Skeletal muscle cell (primary cell): ENCODE measurements at regions not wholly inside any gene's neighbourhood (a gene's known extent, or its start where the extent isn't known, plus 50 kb on each side); places are given as distances from the start of the nearest gene placed in this dataset.

ENCODE experiments used
- DNase-seq: peaks from one replicate; pipeline ENCODE4 v3.0.0-alpha.2; 2010; ENCODE audit warnings: low read depth
- H3K4me3 ChIP-seq: 2 replicates; pipeline ENCODE4 v1.5.1; 2011; ENCODE audit warnings: low read depth, mild to moderate bottlenecking, control low read depth, low read length, moderate library complexity

DNA sequence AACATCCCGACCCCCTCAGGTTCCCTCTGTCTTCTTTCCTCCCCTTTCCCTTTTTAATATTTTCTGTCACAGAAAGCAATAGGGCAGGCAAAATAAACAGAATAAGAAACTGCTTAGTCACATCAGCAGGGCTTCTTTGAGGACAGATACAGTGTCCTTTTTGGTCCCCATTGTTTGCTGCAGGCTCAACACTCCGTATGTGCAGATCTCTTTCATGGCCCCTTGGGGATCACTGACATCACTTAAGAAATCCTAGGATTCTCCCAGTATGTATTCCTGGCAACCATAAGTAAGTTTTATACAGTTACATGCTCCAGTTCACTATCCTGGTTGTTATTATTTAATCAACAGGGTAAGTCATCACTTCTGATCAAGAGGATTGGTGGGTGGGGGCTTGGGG, 448.0 kb downstream of the NKX6-1 start:
- no peak for DNase-seq

DNA sequence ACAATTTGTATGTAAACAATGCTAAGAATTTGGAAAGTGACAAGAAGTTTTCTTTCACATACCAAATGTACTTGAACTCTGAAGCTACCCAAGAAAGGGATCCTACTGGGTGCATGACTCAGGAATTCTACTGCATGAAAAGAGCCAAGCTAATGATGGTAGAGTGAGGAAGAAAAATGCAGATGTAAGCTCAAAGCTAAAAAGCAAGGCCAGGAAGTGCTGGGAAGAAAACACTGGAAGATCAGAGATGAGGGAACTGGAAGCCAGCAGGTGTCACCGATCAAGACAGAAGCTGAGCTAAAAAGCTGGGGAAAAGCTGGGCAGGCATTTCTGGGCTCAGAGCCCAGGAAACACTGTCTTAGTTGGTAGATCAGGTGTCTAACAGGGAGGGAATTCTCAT, 449.1 kb downstream of the NKX6-1 start:
- H3K4me3 ChIP-seq = no peak overlapping the region
- no peak for DNase-seq

More for the DNA sequence above, 448.0 kb downstream of the NKX6-1 start:
- H3K4me3 ChIP-seq = no peak overlapping the region

- no peak for DNase-seq
- H3K4me3 ChIP-seq = no peak overlapping the region
These were observed 452.5 kb downstream of the NKX6-1 start for GRCh38 chr4:84046551-84046950.

- no peak for DNase-seq
These were observed 457.7 kb downstream of the NKX6-1 start for GRCh38 chr4:84041426-84041825.

DNA sequence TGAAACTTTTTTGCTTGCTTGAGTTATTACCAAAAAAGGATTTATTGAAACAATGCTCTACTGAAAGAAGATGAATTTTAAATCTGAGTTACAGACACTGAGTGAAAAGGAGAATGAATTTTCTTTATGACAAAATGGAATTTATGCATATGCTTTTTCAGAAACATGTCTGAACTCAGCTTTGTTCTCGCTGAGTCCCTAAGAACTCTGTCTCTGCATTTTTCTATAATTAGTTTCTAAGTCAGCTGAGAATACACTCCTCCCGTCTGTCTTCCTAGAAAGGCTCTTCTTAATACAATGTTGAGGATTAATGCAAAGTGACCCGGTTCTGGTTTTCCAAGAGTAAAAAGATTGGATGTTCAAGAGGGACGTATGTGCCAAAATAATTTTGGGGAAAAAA, 463.5 kb downstream of the NKX6-1 start:
- no peak overlapping the region for H3K4me3 ChIP-seq
- no peak for DNase-seq

More at GRCh38 chr4:84041426-84041825, 457.7 kb downstream of the NKX6-1 start:
- no peak overlapping the region for H3K4me3 ChIP-seq

GRCh38 chr4:84032372-84032771, 466.7 kb downstream of the NKX6-1 start:
- H3K4me3 ChIP-seq = no peak overlapping the region
- DNase-seq = no peak

DNA sequence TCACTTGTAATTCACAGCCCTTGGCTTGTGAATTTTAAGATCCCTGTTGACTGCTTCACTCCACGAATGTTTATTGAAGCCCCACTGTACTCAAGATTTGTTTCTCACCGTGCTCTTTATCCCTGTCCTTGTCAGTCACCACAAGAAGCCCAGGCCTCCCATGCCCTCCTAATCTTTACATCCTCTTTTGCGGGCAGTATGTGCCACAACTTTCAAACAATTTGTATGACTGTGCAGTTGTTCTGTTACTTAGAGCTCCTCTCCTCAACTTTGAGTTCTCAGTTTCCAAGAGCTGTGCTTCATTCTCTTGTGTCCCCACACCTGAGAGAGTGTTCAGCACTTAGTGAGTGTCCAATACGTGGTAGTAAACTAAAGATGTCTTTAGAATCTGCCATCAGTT, 467.7 kb downstream of the NKX6-1 start:
- no peak overlapping the region for H3K4me3 ChIP-seq
- DNase-seq = no peak

GRCh38 chr4:84028340-84028739, 470.8 kb downstream of the NKX6-1 start:
- no peak for DNase-seq

GRCh38 chr4:84024405-84024804, 474.7 kb downstream of the NKX6-1 start:
- no peak overlapping the region for H3K4me3 ChIP-seq
- no peak for DNase-seq

More at GRCh38 chr4:84028340-84028739, 470.8 kb downstream of the NKX6-1 start:
- H3K4me3 ChIP-seq = no peak overlapping the region

DNA sequence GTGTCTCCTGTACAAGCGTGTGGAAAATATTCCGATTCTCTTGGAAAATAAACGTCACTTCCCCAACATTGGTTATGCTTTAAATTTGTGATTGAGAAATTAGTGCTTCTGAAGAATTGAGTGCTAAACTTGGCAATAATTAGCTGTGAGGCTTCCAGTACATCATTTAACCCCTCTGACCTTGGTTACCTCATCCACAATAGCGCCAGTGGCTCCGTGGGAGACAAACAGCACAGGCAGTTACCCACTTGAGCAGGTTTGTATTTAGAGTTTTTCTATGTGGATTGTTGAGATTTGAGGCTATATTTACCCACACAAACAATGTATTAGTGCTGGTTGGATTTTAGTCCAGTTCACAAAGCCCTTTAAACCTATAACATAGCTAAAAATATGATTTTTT, 476.5 kb downstream of the NKX6-1 start:
- no peak overlapping the region for H3K4me3 ChIP-seq
- no peak for DNase-seq

DNA sequence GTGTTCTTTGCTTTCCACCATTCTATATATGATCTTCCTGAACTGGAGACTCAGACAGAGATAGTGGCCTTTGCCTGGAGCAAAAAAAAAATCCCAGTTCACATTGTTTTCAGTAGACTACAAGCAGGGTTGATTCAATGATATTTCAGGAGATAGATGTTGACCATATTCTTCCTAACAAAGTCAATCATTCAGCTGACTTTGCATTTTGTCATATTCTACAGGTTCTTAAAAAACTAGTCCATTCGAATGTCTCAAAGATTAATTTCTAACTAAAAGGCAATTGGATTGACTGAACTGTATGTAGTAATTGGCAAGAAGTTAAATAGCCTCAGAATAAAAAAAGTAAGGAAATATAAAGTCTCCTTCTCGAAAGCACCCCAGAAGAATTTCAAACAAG, 479.5 kb downstream of the NKX6-1 start:
- no peak overlapping the region for H3K4me3 ChIP-seq
- DNase-seq = no peak

DNA sequence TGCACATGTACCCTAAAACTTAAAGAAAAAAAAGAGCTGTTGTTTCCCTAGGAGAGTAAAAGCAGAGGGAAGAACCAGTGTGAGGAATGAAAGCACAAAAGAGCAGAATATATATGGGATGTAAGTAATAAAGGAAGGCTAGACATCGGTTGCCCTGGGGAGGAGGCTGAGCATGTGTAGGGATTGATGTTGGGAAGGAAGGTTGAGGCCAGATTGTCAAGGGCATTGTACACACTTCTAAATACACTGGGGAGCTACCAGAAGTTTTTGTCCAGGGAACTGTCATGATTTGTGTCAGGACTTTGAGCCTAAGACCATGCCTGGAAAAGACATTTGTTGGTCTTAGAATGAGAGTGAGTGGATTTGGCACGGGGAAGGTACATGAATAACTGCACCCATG, 467.1 kb downstream of the GPAT3 start:
- DNase-seq = no peak
- no peak overlapping the region for H3K4me3 ChIP-seq

GRCh38 chr4:84001876-84002569, 466.1 kb downstream of the GPAT3 start:
- no peak for DNase-seq
- no peak overlapping the region for H3K4me3 ChIP-seq

GRCh38 chr4:83996254-83996653, 460.3 kb downstream of the GPAT3 start:
- H3K4me3 ChIP-seq = no peak overlapping the region
- DNase-seq = no peak

GRCh38 chr4:83993774-83994173, 457.9 kb downstream of the GPAT3 start:
- DNase-seq = no peak
- no peak overlapping the region for H3K4me3 ChIP-seq

- DNase-seq = no peak
- no peak overlapping the region for H3K4me3 ChIP-seq
These were observed 453.9 kb downstream of the GPAT3 start for GRCh38 chr4:83989835-83990234.

DNA sequence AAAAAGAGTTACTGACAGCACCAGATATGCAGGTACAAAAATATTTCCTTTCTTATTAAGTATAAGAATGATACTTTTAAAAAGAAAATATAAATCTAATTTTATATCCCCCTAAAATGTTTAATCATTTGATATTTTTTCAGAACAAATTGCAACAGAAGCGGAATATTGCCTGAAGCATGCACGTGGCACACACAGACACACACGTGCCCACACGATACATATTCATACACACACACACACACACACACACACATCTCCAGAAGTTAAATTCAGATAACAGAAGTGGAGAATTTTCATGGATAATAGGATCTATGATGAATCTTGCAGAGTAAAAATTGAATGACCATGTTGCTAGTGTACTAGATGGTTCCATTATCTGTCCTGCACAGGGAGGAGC, 445.2 kb downstream of the GPAT3 start:
- no peak overlapping the region for H3K4me3 ChIP-seq
- no peak for DNase-seq

- no peak for DNase-seq
- no peak overlapping the region for H3K4me3 ChIP-seq
These were observed 443.9 kb downstream of the GPAT3 start for GRCh38 chr4:83979773-83980172.

DNA sequence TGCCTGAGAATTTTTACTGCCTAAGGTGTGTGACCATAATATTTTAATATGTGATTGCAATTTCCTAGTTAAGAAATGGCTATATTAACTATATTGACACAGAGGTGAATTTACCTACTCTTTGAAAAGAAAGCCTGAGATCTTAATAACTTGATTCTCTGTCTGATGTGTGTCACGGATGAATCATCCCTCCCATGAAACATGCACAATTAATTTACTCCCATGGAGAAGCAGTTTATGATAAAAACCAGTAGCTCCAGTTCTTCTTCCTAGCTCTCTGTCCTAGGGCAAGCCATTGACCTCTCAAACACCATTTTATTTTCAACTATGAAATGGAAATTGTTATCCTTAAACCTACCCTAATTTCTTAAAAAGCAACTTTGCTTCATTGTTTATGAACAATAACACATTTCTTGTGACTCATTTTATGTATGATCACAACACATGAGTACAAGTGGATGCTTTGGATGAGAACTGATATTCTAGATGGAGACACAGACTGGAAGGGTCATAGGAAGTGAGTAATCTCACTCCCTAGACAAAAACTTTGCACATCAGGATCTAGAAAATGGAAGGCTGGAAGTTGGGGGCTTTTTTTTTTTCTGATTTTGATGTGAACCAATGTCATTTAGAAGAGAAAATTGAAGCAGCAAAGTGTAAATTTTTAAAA, 438.3 kb downstream of the GPAT3 start:
- no peak for DNase-seq
- H3K4me3 ChIP-seq = no peak overlapping the region

DNA sequence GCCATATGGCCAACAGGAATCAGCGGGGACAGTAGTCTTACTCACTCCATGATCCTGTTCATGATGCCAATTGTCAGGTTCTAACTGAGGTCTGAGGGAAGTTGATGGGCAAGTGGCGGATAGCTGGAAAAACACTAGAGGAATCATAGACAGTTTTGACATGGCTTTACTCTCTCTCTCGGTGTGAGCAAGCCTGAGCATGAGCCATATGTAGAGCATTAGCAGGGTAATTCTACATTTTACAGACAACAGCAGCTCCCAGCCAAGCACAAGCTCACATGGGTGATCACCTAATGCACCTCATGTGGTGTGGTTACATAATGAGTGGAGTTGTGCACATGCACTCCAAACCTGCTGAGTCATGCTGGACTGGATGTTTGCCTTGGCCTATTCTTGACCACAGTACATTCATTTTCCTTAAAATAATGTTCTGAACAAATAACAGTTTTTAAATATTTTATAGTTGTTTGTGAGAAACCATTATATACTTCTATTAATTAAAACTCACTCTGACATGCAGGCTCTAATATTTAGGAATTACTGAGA, 429.2 kb downstream of the GPAT3 start:
- DNase-seq = peak; percentile 7

DNA sequence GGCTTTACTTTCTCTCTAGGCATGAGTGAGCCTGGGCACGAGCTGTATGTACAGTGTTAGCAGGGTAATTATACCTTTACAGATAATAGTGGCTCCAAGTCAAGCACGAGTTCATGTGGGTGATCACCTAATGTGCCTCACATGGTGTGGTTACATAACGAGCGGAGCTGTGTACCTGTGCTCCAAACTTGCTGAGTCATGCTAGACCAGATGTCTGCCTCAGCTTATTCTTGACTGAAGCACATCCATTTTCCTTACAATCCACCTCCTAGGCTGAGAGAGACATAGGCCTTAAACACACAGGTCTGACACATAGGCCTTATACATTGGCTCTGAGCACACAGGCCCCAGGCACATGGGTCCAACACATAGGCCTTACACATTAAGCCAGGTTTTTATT, 426.6 kb downstream of the GPAT3 start:
- no peak for DNase-seq
- no peak overlapping the region for H3K4me3 ChIP-seq

More for the DNA sequence above, 429.2 kb downstream of the GPAT3 start:
- no peak overlapping the region for H3K4me3 ChIP-seq
